ENCODE measurements at regions not wholly inside any gene's neighbourhood (a gene's known extent, or its start where the extent isn't known, plus 50 kb on each side); places are given as distances from the start of the nearest gene placed in this dataset.

DNA sequence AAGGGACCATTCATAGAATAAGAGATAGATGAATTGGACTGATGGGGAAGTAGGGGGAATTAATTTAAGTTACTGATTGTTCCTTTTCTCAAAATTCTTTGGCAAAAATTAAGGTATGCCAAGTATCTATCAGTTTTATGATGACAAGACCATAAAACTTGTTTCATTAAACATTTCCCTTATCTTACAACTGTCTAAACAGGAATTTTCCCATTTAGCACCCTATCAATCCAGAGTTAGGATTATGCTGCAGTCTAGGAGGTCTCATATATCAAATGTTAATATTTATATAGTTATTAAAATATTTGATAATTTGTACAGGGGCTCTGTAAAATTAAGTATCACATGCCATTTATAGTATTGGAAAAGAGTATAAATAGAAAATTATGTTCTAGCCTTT is 51.5 kb upstream of the ARID1B start:
- DNase-seq: no peak

DNA sequence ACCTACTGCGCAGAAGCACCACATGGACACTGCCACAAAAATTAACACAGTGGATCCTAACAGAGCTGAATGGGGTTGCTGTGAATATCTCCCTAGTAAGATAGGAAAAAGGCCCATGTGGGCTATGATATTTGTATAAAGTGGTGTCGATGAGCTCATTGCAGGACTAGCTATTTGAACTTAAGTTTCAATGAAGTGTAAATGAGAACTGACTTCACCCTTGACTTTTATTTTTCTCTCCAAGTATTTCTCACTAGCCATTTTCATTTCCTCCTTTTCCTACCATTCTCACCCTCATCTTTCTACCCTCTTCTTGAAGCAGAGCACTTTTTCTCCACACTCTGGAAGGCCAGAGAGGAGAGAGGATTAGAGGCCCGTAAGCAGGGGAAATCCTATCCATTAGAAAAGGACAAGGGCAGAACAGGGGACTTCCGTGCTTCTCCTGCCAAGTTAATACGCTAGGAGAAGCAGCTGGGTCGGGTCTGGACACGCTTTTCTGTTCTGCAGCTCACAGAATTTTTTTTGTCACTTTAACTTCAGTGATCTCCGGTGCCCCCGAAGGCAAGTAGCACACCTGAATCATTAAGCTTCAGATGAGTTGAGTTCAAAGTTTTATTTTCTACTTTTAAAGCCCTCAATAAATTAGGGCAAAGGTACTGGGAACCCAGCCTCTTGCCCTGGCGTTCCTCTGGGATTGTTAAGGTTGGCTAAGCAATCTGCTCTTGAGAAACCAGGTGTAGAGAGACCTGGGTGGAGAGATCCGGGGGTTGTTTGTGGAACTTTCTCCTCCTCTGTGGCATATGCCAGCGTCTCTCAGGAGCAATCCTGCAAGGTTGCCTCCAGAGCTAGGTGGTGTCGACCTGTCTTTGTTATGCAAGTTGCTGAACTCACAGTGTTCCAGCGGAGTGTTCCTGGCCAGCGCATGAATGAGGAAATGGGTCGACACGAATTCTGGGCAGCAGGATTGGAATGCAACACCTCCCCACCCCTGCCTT is 56.2 kb upstream of the ARID1B start:
- no peak for DNase-seq

DNA sequence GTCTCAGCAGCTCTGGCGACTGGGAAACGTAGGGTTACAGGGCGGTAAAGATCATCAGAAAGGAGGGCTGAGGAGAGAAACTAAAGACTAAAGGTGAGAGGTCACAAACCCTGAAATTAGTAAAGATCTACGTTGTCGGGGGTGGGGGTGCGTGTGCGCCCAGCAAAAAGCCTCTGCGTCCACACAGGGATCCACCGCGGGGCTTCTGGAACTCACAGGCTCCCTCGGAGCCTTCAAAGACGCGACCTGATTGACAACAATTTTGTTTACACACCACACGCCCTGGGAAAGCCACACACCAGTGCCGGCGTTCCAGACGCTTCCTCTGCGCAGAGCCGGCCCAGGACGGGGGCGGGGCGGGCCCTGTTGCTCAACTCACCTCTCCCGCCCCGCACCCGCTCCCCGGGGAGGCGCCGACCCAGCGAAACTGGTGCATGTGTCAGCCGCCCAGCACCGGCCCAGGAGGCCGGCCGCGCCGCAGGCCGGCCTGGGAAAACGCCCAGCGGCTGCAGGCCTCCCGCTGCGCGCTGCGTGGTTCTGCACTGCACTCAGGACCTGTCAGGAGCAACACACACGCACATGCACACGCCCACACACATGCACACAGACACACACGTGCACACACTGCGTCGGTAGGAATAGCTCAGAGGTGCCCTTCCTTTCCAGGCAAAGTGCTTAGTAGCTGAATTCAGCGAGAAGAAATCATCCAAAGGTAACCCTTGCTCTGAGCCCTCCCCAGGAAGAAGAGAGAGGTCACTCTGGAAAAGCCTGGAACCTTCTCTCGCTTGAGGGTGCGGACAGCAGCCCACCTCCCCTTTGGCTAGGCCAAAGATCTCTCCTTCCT is 57.2 kb upstream of the ARID1B start:
- DNase-seq: peak; percentile 85

DNA sequence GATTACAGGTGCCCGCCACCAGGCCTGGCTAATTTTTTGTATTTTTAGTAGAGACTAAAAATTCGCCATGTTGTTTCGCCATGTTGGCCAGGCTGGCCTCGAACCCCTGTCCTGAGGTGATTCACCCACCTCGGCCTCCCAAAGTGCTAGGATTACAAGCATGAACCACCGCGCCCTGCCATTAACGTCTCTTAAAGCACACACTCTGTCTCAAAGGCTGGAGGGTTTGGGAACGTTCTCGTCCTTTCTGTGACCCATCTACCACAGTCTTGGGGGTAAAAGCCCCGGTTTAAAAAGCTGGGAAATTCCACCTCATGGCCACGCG is 57.8 kb upstream of the ARID1B start:
- DNase-seq: no peak

DNA sequence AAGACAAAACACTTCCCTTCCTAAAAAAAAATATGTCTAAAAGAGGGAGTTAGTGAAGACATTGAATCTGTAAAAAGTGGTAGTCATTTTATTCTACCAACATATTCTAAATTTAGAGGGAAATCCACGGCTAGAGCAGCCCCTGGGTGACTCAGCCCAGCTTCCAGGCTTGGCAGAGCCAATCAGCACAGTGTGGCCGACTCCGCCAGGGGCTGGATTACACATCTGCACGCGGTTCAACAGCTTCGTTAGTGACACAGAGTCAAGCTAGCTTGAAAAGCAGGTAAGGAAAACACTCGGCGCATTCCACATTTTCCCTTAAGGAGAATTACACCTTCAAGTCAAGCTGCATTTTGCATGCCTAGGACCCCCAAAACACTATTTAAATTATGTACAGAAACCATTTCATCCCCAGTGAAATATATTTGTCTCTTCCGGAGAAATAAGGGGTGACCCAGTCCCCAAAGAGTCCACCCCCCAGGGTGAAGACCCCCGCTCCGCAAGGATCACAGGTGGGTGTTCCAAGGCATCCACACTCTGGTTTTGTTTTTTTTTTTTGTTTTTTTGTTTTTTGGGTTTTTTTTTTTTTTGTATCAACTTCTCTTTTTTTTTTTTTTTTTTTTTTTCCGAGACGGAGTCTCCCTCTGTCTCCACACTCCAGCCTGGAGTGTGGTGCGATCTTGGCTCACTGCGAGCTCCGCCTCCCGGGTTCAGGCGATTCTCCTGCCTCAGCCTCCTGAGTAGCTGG is 58.4 kb upstream of the ARID1B start:
- peak; percentile 37 for DNase-seq

DNA sequence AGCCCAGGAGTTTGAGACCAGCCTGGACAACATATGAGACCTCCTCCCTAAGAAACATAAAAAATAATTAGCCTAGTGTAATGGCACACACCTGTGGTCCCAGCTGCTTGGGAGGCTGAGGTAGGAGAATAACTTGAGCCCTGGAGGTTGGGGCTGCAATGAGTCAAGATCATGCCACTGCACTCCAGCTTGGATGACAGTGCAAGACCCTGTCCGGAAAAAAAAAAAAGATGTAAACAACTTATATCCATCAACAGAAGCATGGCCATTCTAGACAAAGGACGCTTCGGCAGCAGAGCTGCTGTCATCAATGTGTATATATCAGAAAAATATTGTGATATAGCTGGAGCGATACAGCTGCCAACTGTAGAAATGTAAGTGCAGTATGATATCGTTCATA is 59.6 kb upstream of the ARID1B start:
- no peak for DNase-seq

DNA sequence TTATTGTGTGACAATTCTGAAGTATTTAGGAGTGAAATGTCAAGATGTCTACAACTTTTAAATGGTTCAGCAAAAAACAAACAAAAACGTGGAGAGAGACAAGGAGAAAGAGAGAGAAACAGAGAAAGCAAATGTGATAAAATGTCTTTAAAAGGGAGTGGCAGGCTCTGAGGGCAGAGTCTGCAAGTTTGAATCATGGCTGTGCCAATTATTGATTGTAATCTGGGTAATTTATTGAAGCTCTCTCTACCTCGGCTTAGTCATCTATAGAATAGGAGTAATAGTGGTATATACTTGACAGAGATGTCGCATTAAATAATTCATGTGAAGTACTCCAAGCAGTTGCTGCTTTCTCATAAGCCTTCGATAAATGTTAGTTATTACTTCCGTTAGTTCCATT is 61.3 kb upstream of the ARID1B start:
- no peak for DNase-seq

DNA sequence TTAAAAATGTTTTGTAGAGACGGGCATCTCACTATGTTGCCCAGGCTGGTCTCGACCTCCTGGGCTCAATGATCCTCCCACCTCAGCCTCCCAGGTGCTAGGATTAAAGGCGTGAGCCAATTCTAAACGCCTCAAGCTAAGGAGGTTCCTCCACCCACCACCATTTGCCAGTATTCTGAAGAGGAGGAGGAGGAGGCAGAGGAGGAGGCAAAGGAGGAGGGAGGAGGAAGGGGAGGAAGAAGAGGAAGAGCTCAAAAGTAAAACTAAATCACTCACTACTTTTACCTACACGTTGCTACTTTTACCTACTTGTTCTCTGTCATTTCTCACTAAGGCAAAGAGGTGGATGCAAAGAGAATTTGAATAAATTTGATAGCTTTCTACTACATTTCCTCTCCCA is 63.6 kb upstream of the ARID1B start:
- DNase-seq: no peak

DNA sequence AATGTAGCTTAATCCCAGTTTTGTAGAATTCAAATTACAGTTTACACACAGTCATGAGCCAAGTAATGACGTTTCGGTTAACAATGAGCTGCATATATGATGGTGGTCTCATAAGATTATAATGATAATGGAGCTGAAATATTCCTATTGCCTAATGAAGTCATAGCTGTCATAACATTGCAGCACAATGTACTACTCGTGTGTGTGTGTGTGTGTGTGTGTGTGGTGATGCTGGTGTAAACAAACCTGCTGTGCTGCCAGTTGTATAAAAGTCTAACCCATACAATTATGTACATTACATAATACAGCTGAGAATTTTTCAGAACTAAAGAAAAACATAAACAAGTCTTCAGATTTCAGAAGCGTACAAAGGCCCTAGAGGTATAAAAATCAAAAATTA is 66.7 kb upstream of the ARID1B start:
- DNase-seq: no peak

DNA sequence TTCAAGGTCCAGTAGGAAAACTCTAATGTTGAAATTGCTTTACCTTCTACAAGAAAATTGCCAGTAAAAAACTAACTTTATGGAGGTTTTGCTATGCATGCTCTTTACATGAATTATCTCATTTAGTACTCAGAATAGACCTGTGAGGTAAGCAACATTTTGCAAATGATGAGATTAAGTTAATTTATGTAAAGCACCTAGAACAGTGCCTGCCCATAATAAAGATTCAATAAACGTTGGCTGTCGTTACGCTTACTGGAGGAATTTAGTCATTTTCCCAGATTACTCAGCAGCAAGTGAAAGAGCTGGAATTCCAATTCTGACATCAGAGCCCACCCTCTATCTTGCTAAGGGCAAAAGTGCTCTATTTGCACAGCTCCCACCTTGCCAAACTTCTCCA is 69.4 kb upstream of the ARID1B start:
- no peak for DNase-seq

DNA sequence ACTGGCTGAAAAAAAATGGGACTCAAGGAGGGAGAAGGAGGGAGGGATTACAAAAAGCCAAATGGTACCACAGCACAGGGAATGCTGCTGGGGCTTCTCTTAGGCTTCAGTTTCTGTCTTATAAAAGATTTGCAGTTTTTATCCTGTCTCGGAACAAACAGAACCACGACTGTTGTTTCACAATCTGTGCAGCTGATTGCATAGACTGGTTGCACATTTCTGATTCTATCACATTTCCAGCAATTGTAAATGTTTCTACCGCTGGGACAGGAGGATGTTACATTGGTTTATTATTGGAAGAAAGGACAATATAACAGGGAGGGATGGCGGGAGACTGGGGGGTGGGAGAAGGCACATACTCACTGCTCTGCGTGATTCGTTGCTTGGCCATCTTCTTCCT is 73.5 kb upstream of the ARID1B start:
- DNase-seq: no peak

DNA sequence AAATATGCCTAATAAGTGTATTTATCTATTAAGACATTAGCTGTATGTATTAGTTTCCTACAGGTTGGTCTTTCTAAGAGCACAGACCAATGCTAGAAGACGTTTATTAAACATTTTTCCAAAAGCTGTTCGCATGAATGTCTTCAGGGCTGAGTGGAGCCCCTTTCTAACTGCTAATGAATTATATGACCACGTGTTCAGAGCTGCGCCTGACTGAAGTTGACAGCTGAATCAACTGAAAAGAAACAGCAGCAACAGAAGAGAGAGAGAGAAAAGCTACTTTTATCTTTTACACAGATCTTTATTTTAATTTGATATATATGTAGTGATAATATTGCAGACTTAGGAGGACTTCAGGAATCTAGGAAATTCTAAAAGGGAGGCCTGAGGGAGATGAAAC is 75.2 kb upstream of the ARID1B start:
- DNase-seq: no peak

DNA sequence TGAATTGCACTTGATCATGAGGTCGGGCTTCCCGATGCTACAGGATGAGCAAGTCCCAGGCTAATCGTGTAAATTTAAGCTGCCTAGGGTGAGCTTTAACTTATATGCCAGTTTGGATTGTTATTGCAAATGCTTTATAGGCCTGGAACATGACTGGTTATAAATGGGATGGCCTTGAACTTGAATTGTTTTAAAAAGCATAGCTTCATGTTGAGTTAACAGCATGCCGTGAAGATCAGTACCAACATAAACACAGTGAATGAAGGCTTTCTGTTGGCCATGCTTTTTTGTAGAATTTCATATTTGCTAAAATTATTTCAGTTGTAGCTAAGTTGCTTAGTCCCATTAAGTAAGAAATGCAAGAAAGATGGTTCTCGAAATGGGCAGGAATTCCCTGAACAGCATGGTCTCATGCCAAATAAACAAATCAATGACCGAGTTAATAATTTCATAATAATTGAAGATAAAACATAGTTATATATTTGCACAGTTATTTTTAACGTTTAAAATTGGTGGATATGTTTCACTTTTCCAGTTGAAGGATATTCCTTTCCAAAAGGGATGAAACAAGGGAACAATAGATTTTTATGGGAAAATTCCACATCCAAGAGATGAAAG is 76.6 kb upstream of the ARID1B start:
- DNase-seq: no peak

DNA sequence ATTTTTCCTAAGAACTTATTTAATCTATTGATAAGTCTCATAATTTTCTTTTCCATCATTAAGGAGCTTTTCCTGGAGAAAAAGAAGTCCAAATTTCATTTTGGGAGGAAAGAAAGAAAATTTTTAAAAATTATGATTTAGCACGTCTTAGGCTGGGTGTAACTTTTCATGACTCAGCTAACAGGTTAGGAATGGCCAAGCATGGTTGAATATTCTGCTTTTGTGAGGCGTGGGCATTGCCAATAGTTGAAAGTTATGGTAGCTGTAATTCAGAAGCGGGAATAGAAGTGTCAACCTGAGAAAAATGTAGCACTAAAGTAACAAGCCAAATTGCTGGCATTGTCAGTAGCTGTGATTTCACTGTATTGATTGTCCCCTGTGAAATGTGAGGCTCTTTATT is 77.2 kb upstream of the ARID1B start:
- no peak for DNase-seq

DNA sequence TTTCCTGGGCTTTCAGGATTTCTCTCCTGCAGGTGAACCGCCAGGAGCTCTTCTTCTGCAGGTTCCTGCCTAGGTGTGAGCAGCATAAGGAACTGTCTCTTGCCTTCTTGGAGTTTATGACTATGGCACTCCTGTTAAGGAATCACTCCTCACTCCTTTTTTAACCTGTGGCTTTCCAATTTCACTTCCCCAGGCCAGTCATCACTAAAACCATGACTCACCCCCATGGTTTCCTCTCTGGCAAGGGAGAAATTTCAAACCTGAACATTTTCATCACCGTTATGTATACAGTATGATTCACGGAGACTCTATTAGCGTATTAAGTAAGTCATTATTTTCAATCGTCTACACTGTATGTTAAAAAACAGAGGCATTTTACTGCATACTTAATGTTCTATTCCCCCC is 78.2 kb upstream of the ARID1B start:
- DNase-seq: peak; percentile 65

DNA sequence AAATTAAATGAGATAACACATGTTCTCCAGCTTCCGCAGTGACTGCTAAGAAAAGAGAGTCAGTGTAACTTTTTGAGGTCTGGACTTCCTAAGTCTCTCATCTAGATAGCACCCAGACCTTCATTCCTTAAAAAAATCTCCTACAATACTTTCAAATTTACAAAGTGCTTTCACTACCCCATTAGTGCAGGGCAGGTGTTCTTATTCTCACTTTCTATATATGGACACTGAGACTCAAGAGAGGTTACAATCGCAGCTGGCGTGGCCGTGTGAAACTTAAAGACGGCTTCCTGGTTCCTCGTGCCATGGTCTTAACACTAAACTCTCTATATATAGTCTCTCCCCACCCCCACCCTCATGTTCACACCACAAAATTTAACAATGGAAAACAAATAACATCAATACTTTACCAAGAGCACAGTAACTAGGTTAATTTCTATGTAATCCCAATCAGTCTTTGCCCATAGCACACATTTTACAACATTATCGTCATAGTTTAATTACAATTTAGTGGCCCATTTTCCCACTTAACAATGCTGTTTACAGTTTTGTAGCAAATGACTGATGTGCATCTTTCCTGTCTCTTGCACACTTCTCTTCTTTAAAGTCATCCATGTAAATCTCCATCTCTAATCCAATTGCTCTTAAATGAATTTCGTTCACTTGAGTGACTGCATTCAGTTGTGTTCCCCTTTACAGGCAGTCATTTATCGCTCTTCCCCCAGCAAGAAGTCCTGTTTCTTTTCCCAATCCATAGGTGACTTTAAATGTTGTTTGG is 78.8 kb upstream of the ARID1B start:
- DNase-seq: no peak

DNA sequence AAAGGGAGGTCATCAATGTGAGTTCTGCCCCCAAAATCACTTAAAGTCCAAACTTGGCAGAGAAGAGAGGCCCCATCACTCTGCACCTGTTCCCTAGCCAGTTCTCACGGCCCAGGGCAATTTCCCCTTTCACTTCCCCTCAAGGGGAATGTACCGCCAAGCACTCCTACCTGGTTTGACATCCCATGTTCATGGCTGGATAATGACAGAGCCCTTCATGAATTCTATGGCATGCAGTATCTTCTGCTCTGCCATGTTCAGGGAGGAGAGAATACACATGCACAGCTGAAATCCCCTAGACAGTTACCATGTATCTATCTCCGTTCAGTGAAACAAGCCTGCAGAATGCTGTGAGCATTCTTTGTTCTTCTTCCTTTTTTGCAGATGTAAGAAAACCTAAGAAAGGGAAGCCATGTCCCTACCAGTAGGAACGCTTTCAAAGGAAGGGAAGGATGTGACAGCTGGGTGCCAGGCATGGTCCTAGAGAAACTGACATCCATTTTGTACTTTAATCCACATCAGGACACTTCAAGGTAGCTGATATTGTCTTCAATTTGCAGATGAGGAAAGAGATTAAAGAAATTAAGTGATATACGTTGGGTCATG is 79.8 kb upstream of the ARID1B start:
- DNase-seq: no peak

DNA sequence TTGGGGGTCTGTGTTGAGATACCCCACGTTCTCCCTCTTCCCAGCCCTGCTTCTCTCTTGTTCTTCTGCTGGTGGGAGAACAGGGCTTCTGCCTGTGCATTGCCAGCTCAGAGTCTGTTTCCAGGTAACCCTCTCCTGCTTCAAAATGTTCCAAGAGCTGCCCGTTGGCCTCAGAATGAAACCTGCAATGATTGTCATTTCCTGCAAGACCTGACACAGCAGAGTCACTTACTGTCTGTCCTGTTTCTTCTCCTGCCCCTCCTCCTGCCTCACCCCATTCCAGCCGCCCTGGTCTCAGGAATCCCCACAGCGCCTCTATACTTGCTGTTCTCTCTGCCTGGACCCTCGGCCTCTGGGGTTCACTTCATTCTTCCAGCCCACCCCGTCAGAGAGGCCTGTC is 81.4 kb upstream of the ARID1B start:
- no peak for DNase-seq

DNA sequence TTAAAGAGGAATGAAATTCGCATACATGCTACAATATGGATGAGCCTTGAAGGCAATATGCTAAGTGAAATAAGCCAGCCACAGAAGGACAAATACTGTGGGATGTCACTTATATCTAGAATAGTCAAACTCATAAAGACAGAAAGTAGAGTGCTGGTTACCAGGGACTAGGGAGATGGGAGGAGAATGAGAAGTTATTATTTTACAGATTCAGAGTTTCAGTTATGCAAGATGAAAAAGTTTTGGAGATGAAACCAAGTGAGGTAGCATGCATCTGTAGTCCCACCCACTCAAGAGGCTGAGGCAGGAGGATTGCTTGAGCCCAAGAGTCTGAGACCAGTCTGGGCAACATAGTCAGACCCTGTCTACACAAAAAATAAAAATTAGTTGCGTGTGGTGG is 82.5 kb upstream of the ARID1B start:
- DNase-seq: no peak

DNA sequence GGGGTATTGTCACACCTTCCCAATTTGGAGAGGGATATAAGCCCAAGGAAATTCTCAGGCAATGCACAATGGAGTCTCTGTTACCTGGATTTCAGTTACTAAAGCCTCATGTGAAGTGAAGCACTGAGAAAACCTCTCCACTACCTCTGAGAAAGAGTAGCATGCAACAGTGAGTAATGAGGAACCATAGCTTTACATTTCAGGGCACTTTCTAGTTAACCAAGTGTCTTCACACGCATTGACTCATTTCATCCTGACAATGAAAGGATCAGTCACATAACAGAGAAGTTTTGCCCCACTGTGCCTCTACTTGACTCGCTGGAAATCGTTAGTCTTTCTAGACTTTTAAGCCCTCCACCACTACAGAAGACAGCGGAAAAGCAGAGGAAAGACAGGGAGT is 86.2 kb upstream of the ARID1B start:
- DNase-seq: no peak

DNA sequence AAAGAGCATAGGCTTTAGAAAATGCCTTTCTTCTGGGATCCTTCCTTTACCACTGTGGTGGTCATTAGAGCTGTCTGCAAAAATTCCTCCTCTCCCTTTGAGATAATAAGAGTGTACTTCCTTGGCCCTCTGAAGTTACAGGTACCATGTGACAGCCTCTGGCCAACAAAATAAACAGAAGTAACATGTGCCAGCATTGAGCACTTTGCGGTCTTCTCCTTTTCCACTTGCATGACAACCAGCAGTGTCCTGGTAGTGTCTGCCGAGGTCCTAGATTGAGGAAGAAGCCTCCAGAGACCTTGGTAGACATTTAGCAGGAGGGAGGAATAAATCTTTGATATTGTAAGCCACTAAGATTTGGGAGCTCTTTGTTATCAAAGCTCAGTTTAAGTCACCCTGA is 87.5 kb upstream of the ARID1B start:
- no peak for DNase-seq

DNA sequence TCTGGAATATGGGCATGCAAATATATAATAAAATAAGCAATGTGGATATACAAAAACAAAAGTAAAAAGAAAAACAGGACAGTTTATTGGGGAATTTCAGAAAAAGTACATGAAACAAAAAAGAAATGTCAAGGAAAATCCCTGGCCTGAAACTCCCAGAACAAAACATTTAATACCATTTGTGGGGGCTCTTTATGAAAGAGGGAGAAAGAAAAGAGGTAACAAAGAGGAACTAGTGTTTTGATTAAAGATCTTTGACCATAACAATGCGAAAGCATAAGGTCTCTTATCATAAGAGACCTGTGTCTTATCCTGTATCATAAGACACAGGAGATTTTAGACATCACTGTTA is 88.6 kb upstream of the ARID1B start:
- DNase-seq: no peak

All from HCEC 1CT (cell line).